K562 (cell line): ENCODE measurements at regions not wholly inside any gene's neighbourhood (a gene's known extent, or its start where the extent isn't known, plus 50 kb on each side); places are given as distances from the start of the nearest gene placed in this dataset.

ENCODE experiments used
- ATAC-seq: fragments of 200-7000 bp; cut with Tn5 transposase; 3 replicates; pipeline ENCODE4 v1.9.1; 2020; ENCODE audit warnings: moderate library complexity
- BruUV-seq: library from RNA; stranded (reverse); fragments of 400-500 nt; replicated peaks from 2 replicates; lab custom pipeline; 2021; lab: Mats Ljungman, UMichigan
- CTCF ChIA-PET: fragments of 300-600 bp; formaldehyde crosslinking; extraction: SDS; loops from one replicate; lab custom pipeline; 2021; ENCODE audit warnings: low intra/inter-chr PET ratio; lab: Yijun Ruan, JAX
- POLR2A ChIA-PET: fragments of 300-600, 350-650 bp; sonication (Branson Sonifier 250); formaldehyde crosslinking; extraction: SDS; loops from one replicate; lab custom pipeline; 2021; ENCODE audit warnings: antibody characterized with exemption, inconsistent platforms; lab: Yijun Ruan, JAX
- DNase-seq, 4 experiments: peaks; one replicate each; pipeline versions ENCODE4 v3.0.0 to v3.0.0-alpha.2; 2011 to 2018; ENCODE audit warnings: low spot score in 3 of 4, mixed read lengths in 3 of 4; ENCODE audit errors: extremely low read depth in 1 of 4
- FAIRE-seq: peaks from 2 replicates; lab custom pipeline; 2011; peaks lifted over from hg19 to GRCh38; lab: Jason Lieb, UNC
- H2AFZ ChIP-seq: 2 replicates; pipeline ENCODE4 v1.6.0; 2011; ENCODE audit warnings: low read depth, low read length, control low read depth, inconsistent platforms
- H3K27ac ChIP-seq: fragments of 200-600 bp; 3 replicates; pipeline ENCODE4 v1.8.0; 2011; ENCODE audit warnings: low read depth, mild to moderate bottlenecking, control low read depth, inconsistent platforms, low read length, moderate library complexity, mixed read lengths; ENCODE audit errors: extremely low read depth
- H3K27me3 ChIP-seq, 2 experiments: fragments of 300-600 bp in 1 of 2; 2 replicates in 1 of 2; 3 replicates in 1 of 2; pipeline versions ENCODE4 v1.6.0 to v1.8.0; 2011; ENCODE audit warnings: inconsistent platforms in 2 of 2, low read length in 2 of 2, mild to moderate bottlenecking in 1 of 2, mixed read lengths in 1 of 2, moderate library complexity in 1 of 2; ENCODE audit not compliant: control insufficient read depth in 2 of 2, insufficient read depth in 2 of 2
- H3K36me3 ChIP-seq: fragments of 300-600 bp; 3 replicates; pipeline ENCODE4 v1.8.0; 2011; ENCODE audit warnings: mild to moderate bottlenecking, low read length, inconsistent platforms; ENCODE audit not compliant: control insufficient read depth, insufficient read depth
- H3K4me1 ChIP-seq, 2 experiments: fragments of 200-600 bp in 1 of 2; replicated peaks in 1 of 2; 2 replicates in 1 of 2; 3 replicates in 1 of 2; pipeline versions ENCODE4 v1.5.1 to v1.8.0; 2011; ENCODE audit warnings: inconsistent platforms in 2 of 2, low read length in 2 of 2, mild to moderate bottlenecking in 1 of 2, mixed read lengths in 1 of 2, moderate library complexity in 1 of 2; ENCODE audit not compliant: control insufficient read depth in 2 of 2, insufficient read depth in 2 of 2
- H3K4me2 ChIP-seq: 2 replicates; pipeline ENCODE4 v1.6.1; 2011; ENCODE audit warnings: low read length, control low read depth, inconsistent platforms, mixed read lengths; ENCODE audit not compliant: insufficient read depth
- H3K4me3 ChIP-seq: fragments of 200-600 bp; sonication (generic), shearing (Covaris generic); 2 replicates; pipeline ENCODE4 v1.5.1; 2016; ENCODE audit warnings: control low read depth, inconsistent platforms
- H3K79me2 ChIP-seq: fragments of 200-600 bp; 3 replicates; pipeline ENCODE4 v1.8.0; 2011; ENCODE audit warnings: low read length, inconsistent platforms; ENCODE audit not compliant: control insufficient read depth, insufficient read depth
- H3K9ac ChIP-seq, 2 experiments: 2 replicates each; pipeline versions ENCODE4 v1.6.0 to v1.6.1; 2011; ENCODE audit warnings: low read depth in 2 of 2, low read length in 2 of 2, control low read depth in 1 of 2, inconsistent platforms in 1 of 2, mild to moderate bottlenecking in 1 of 2, mixed read lengths in 1 of 2; ENCODE audit not compliant: insufficient read depth in 1 of 2
- H3K9me1 ChIP-seq: one replicate; pipeline ENCODE4 v1.6.0; 2011; ENCODE audit warnings: inconsistent platforms, mild to moderate bottlenecking, low read length, moderate library complexity; ENCODE audit not compliant: control insufficient read depth, insufficient read depth
- H3K9me3 ChIP-seq: replicated peaks from 2 replicates; pipeline ENCODE4 v1.5.1; 2011; ENCODE audit warnings: low read depth, low read length, inconsistent platforms; ENCODE audit not compliant: control insufficient read depth, insufficient read depth
- H4K20me1 ChIP-seq: replicated peaks from 2 replicates; pipeline ENCODE4 v1.6.1; 2011; ENCODE audit warnings: low read length, inconsistent platforms, mixed read lengths; ENCODE audit not compliant: control insufficient read depth, insufficient read depth
- E2F5 ChIP-seq: sonication (generic); formaldehyde crosslinking; IDR thresholded peaks from 2 replicates; pipeline ENCODE4 v1.8.0; 2022; ENCODE audit warnings: mild to moderate bottlenecking, missing genetic modification reagents
- NR0B1 ChIP-seq: fragments of 450-650 bp; IDR thresholded peaks from one replicate; pipeline ENCODE4 v1.6.1; 2018; ENCODE audit warnings: mild to moderate bottlenecking, moderate library complexity; ENCODE audit not compliant: partially characterized antibody
- SRSF9 ChIP-seq: fragments of 200-400 bp; formaldehyde crosslinking; IDR thresholded peaks from 2 replicates; pipeline ENCODE4 v1.6.1; 2017; ENCODE audit warnings: low read depth, low read length, borderline replicate concordance
- WGBS: fragments of 100-300 bp; shearing (Covaris generic); methylation state at CpG from one replicate; pipeline ENCODE4 v1.1.6; 2016; ENCODE audit warnings: low coverage, mixed read lengths; ENCODE audit not compliant: insufficient coverage; ENCODE audit errors: missing lambda C conversion rate; 5-methylcytosine and 5-hydroxymethylcytosine counted together
- in situ Hi-C: fragments of 300-500 bp; cut with MboI; formaldehyde crosslinking; loops from 4 replicates; pipeline ENCODE4 v1.15.0; 2018; ENCODE audit warnings: inconsistent platforms, mixed read lengths
- intact Hi-C: fragments of 100-400 bp; cut with micrococcal nuclease; formaldehyde crosslinking; loops from 2 replicates; pipeline ENCODE4 v1.14.2; 2022

GRCh38 chr3:99396651-99397275, 241.6 kb upstream of the COL8A1 start:
- POLR2A ChIA-PET: no interaction called here
- Histone ChIP-seq H3K9me1 (no peaks in the 10 kb centered on the region), H3K36me3 (no peaks in the 10 kb centered on the region), H3K27me3 (no peaks in the 10 kb centered on the region), H4K20me1 (no peaks in the 10 kb centered on the region), H3K27ac (no peak overlapping the region), H2AFZ (no peak overlapping the region), H3K4me1 (no peaks in the 10 kb centered on the region), H3K9ac (no peak overlapping the region), H3K79me2 (no peaks in the 10 kb centered on the region), H3K4me3 (no peak overlapping the region), H3K4me2 (no peak overlapping the region), H3K9me3 (no peaks in the 10 kb centered on the region)
- in situ Hi-C loops: no loop called here
- CTCF ChIA-PET: no interaction called here
- ATAC-seq: no peak
- BruUV-seq: no TSS peak
- WGBS: 0% methylated on average over 3 of the region's 3 CpGs
- no peak for FAIRE-seq
- no peak for DNase-seq
- no peak for TF ChIP-seq NR0B1
- TF ChIP-seq SRSF9: no peak
- TF ChIP-seq E2F5 (CRISPR knock-in tag): no peak
- intact Hi-C loops: no loop called here
